MM.1S (cell line): ENCODE measurements at regions not wholly inside any gene's neighbourhood (a gene's known extent, or its start where the extent isn't known, plus 50 kb on each side); places are given as distances from the start of the nearest gene placed in this dataset.

Experiments used
- EZH2 ChIP-seq: fragments of 300-600 bp; sonication (generic); optimal IDR thresholded peaks from 2 replicates; pipeline ENCODE3; 2017; ENCODE audit warnings: low read depth, mild to moderate bottlenecking, antibody characterized with exemption, low read length, mixed read lengths
- TF ChIP-seq, protein P1 (sequence below): fragments of 300-600 bp; sonication (generic); IDR thresholded peaks from 2 replicates; pipeline ENCODE4 v1.5.1; 2016; ENCODE audit warnings: antibody characterized with exemption, low read length, mixed read lengths

DNA sequence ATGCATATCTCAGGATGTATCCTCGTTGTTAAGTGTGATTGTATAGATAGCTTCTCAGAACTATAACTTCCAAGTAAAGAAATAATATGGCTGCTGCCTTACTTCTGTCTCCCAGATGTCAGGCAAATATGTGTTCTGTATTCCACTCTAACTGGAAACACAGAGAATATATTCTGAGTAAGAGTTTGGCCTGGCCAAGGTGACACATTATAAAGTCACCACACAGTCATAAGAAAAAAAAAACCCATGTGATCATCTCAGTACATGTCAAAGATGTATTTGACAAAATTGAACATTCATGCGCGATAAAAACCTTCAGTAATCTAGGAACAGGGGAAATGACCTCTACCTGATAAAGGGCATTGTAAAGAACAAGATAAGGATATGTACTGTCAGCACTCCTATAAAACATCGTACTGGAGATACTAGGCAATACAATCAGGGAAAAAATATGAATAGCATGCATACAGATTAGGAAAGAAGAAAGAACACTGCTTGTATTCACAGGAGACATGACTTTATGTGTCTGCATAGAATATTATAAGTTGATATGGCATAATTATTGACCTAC lies 207.1 kb downstream of the ZNF330 start:
- TF ChIP-seq, protein P1, sequence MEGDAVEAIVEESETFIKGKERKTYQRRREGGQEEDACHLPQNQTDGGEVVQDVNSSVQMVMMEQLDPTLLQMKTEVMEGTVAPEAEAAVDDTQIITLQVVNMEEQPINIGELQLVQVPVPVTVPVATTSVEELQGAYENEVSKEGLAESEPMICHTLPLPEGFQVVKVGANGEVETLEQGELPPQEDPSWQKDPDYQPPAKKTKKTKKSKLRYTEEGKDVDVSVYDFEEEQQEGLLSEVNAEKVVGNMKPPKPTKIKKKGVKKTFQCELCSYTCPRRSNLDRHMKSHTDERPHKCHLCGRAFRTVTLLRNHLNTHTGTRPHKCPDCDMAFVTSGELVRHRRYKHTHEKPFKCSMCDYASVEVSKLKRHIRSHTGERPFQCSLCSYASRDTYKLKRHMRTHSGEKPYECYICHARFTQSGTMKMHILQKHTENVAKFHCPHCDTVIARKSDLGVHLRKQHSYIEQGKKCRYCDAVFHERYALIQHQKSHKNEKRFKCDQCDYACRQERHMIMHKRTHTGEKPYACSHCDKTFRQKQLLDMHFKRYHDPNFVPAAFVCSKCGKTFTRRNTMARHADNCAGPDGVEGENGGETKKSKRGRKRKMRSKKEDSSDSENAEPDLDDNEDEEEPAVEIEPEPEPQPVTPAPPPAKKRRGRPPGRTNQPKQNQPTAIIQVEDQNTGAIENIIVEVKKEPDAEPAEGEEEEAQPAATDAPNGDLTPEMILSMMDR, result no peak
- TF ChIP-seq EZH2, result no peak
